CD4-positive, alpha-beta T cell treated with Interleukin-15 for 1 hour (primary cell): ENCODE measurements at regions not wholly inside any gene's neighbourhood (a gene's known extent, or its start where the extent isn't known, plus 50 kb on each side); places are given as distances from the start of the nearest gene placed in this dataset.

Experiments used
- DNase-seq: peaks from one replicate; pipeline ENCODE4 v3.0.0-alpha.2; 2020

- no peak for DNase-seq
These were observed 979.6 kb downstream of the TFAP2A start for GRCh38 chr6:9435281-9435680.

- no peak for DNase-seq
These were observed 982.9 kb downstream of the TFAP2A start for GRCh38 chr6:9431945-9432344.

GRCh38 chr6:9428421-9429172, 986.3 kb downstream of the TFAP2A start:
- no peak for DNase-seq

- no peak for DNase-seq
These were observed 986.8 kb upstream of the SLC35B3 start for GRCh38 chr6:9422138-9422537.

- DNase-seq = no peak
These were observed 985.1 kb upstream of the SLC35B3 start for GRCh38 chr6:9420316-9421015.

GRCh38 chr6:9417400-9417799, 982.1 kb upstream of the SLC35B3 start:
- no peak for DNase-seq

GRCh38 chr6:9412951-9413559, 977.7 kb upstream of the SLC35B3 start:
- DNase-seq = no peak

- no peak for DNase-seq
These were observed 973.8 kb upstream of the SLC35B3 start for GRCh38 chr6:9409126-9409525.

GRCh38 chr6:9408402-9409117, 973.2 kb upstream of the SLC35B3 start:
- DNase-seq = no peak

GRCh38 chr6:9405825-9406224, 970.5 kb upstream of the SLC35B3 start:
- no peak for DNase-seq

- no peak for DNase-seq
These were observed 970.0 kb upstream of the SLC35B3 start for GRCh38 chr6:9405369-9405768.

GRCh38 chr6:9404351-9405146, 969.2 kb upstream of the SLC35B3 start:
- no peak for DNase-seq

- DNase-seq = no peak
These were observed 968.4 kb upstream of the SLC35B3 start for GRCh38 chr6:9403736-9404135.

GRCh38 chr6:9401960-9402359, 966.6 kb upstream of the SLC35B3 start:
- no peak for DNase-seq

- no peak for DNase-seq
These were observed 964.6 kb upstream of the SLC35B3 start for GRCh38 chr6:9399916-9400315.

- no peak for DNase-seq
These were observed 963.5 kb upstream of the SLC35B3 start for GRCh38 chr6:9398767-9399373.

- DNase-seq = no peak
These were observed 962.9 kb upstream of the SLC35B3 start for GRCh38 chr6:9398071-9398766.

- DNase-seq = no peak
These were observed 953.3 kb upstream of the SLC35B3 start for GRCh38 chr6:9388596-9388995.

- DNase-seq = no peak
These were observed 945.2 kb upstream of the SLC35B3 start for GRCh38 chr6:9380568-9380967.

- DNase-seq = no peak
These were observed 938.0 kb upstream of the SLC35B3 start for GRCh38 chr6:9373308-9373707.

GRCh38 chr6:9370480-9370879, 935.1 kb upstream of the SLC35B3 start:
- DNase-seq = no peak

- no peak for DNase-seq
These were observed 930.0 kb upstream of the SLC35B3 start for GRCh38 chr6:9365378-9365777.
